ENCODE measurements at regions not wholly inside any gene's neighbourhood (a gene's known extent, or its start where the extent isn't known, plus 50 kb on each side); places are given as distances from the start of the nearest gene placed in this dataset.

DNA sequence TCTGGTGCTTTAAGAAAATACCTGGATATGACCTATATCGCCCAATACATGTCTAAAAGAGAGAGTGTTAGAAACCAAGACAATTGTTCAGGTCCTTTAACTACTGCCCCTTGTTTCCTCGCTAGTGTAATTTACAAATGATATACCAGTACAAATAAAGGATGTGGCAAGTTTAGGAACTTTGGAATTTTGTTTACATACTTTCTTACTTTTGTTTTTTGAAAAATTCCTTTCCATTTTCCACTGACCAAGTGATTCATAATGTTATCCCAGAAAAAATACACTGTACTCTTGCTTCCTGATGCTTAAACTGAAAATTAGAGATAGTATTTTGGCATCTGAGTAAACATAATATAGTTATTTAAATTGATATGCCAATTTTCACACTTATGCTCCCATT lies 96.8 kb upstream of the CSNK1A1L start:
- H2AFZ ChIP-seq (ENCODE audit: low read length): no peak overlapping the region
- H3K4me2 ChIP-seq (ENCODE audit: extremely low read depth, insufficient read depth, low read length): no peak overlapping the region
- no peak overlapping the region for H3K9ac ChIP-seq (ENCODE audit: insufficient read depth, low read length)
- no peaks in the 10 kb centered on the region for H3K79me2 ChIP-seq (ENCODE audit: control insufficient read depth, insufficient read depth, low read length)
- H3K4me3 ChIP-seq (replicated peaks in 1 of 4; ENCODE audit: control extremely low read depth in 1 of 4, insufficient read depth in 1 of 4, low read depth in 3 of 4, low read length in 4 of 4): no peak overlapping the region
- peak; percentile 5 to 53 for DNase-seq (ENCODE audit: low read depth in 2 of 2)
- H3K9me3 ChIP-seq (ENCODE audit: control insufficient read depth, insufficient read depth, low read depth, low read length): no peaks in the 10 kb centered on the region
- H3K27ac ChIP-seq (ENCODE audit: insufficient read depth, low read length): no peak overlapping the region
- no peaks in the 10 kb centered on the region for H4K20me1 ChIP-seq (ENCODE audit: control insufficient read depth, extremely low read depth, insufficient read depth, low read length)
- no peaks in the 10 kb centered on the region for H3K27me3 ChIP-seq (ENCODE audit: control insufficient read depth, insufficient read depth, low read length)
- no peaks in the 10 kb centered on the region for H3K36me3 ChIP-seq (ENCODE audit: control insufficient read depth, insufficient read depth, low read length)
- peaks cover 3% of the 10 kb centered on the region for H3K4me1 ChIP-seq (ENCODE audit: control insufficient read depth, extremely low read depth, insufficient read depth, low read length)
- no peak for TF ChIP-seq EZH2 (IDR thresholded peaks at IDR 0.05; ENCODE audit: low read length, missing control alignments)
- TF ChIP-seq, protein P1, sequence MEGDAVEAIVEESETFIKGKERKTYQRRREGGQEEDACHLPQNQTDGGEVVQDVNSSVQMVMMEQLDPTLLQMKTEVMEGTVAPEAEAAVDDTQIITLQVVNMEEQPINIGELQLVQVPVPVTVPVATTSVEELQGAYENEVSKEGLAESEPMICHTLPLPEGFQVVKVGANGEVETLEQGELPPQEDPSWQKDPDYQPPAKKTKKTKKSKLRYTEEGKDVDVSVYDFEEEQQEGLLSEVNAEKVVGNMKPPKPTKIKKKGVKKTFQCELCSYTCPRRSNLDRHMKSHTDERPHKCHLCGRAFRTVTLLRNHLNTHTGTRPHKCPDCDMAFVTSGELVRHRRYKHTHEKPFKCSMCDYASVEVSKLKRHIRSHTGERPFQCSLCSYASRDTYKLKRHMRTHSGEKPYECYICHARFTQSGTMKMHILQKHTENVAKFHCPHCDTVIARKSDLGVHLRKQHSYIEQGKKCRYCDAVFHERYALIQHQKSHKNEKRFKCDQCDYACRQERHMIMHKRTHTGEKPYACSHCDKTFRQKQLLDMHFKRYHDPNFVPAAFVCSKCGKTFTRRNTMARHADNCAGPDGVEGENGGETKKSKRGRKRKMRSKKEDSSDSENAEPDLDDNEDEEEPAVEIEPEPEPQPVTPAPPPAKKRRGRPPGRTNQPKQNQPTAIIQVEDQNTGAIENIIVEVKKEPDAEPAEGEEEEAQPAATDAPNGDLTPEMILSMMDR (conservative IDR thresholded peaks at IDR 0.05 in 1 of 2, IDR thresholded peaks at IDR 0.05 in 1 of 2; ENCODE audit: low read depth in 1 of 2, low read length in 2 of 2): no peak

DNA sequence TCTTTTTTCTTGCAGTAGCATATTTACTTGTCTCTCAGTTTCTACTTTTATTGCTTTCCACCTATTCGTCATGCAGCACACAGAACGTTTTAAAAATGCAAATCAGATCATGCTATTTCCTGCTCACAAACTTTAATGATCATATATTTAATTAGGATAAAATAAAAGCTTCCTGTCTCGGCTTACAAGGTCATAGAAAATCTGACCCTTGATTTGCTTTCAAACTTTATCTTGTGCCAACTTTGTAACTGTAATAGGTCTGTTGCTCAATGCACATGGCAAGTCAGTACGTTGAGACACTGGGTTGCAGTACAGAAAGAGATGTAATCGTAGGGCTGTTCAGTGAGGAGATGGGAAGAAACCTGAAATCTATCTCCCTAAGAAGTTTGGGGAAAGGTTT lies 95.6 kb upstream of the CSNK1A1L start:
- Histone ChIP-seq H3K79me2 (ENCODE audit: control insufficient read depth, insufficient read depth, low read length) (no peaks in the 10 kb centered on the region), H3K4me3 (replicated peaks in 1 of 4; ENCODE audit: control extremely low read depth in 1 of 4, insufficient read depth in 1 of 4, low read depth in 3 of 4, low read length in 4 of 4) (no peak overlapping the region), H4K20me1 (ENCODE audit: control insufficient read depth, extremely low read depth, insufficient read depth, low read length) (no peaks in the 10 kb centered on the region), H3K27ac (ENCODE audit: insufficient read depth, low read length) (no peak overlapping the region), H3K36me3 (ENCODE audit: control insufficient read depth, insufficient read depth, low read length) (no peaks in the 10 kb centered on the region), H3K4me1 (ENCODE audit: control insufficient read depth, extremely low read depth, insufficient read depth, low read length) (peaks cover 3% of the 10 kb centered on the region), H3K9me3 (ENCODE audit: control insufficient read depth, insufficient read depth, low read depth, low read length) (no peaks in the 10 kb centered on the region), H3K4me2 (ENCODE audit: extremely low read depth, insufficient read depth, low read length) (no peak overlapping the region), H3K9ac (ENCODE audit: insufficient read depth, low read length) (no peak overlapping the region), H2AFZ (ENCODE audit: low read length) (peak overlapping the region; percentile 32), H3K27me3 (ENCODE audit: control insufficient read depth, insufficient read depth, low read length) (no peaks in the 10 kb centered on the region)
- TF ChIP-seq, protein P1 (conservative IDR thresholded peaks at IDR 0.05 in 1 of 2, IDR thresholded peaks at IDR 0.05 in 1 of 2; ENCODE audit: low read depth in 1 of 2, low read length in 2 of 2): no peak
- TF ChIP-seq EZH2 (IDR thresholded peaks at IDR 0.05; ENCODE audit: low read length, missing control alignments): no peak
- peak in 1 of 2 donors; percentile 22 for DNase-seq (ENCODE audit: low read depth in 2 of 2)

DNA sequence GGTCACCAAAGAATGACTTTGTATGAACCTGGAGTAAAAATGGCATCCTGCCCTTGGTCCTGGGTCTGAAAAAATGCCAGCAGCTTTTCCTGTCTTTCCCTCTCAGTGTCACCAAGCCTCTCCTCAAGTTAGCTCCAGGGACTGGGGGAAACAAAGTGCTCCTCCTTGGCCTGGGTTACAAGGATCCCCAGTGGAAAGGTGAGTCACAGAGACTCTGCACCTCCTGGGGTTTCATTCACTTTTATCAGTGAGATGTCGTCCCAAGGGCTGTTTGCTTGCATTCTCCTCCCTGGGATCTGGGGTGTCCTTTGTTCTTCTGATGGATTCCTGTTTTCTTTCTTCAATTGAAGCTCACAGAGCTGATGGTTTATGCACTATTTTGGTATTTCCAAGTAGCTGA lies 93.2 kb upstream of the CSNK1A1L start:
- H2AFZ ChIP-seq (ENCODE audit: low read length): no peak overlapping the region
- no peaks in the 10 kb centered on the region for H3K27me3 ChIP-seq (ENCODE audit: control insufficient read depth, insufficient read depth, low read length)
- no peak overlapping the region for H3K27ac ChIP-seq (ENCODE audit: insufficient read depth, low read length)
- H3K36me3 ChIP-seq (ENCODE audit: control insufficient read depth, insufficient read depth, low read length): no peaks in the 10 kb centered on the region
- peaks cover 3% of the 10 kb centered on the region for H3K4me1 ChIP-seq (ENCODE audit: control insufficient read depth, extremely low read depth, insufficient read depth, low read length)
- DNase-seq (ENCODE audit: low read depth in 2 of 2): no peak
- no peak overlapping the region for H3K4me3 ChIP-seq (replicated peaks in 1 of 4; ENCODE audit: control extremely low read depth in 1 of 4, insufficient read depth in 1 of 4, low read depth in 3 of 4, low read length in 4 of 4)
- no peak overlapping the region for H3K4me2 ChIP-seq (ENCODE audit: extremely low read depth, insufficient read depth, low read length)
- H3K9me3 ChIP-seq (ENCODE audit: control insufficient read depth, insufficient read depth, low read depth, low read length): no peaks in the 10 kb centered on the region
- no peak for TF ChIP-seq EZH2 (IDR thresholded peaks at IDR 0.05; ENCODE audit: low read length, missing control alignments)
- TF ChIP-seq, protein P1 (conservative IDR thresholded peaks at IDR 0.05 in 1 of 2, IDR thresholded peaks at IDR 0.05 in 1 of 2; ENCODE audit: low read depth in 1 of 2, low read length in 2 of 2): no peak
- H3K79me2 ChIP-seq (ENCODE audit: control insufficient read depth, insufficient read depth, low read length): no peaks in the 10 kb centered on the region
- no peaks in the 10 kb centered on the region for H4K20me1 ChIP-seq (ENCODE audit: control insufficient read depth, extremely low read depth, insufficient read depth, low read length)
- H3K9ac ChIP-seq (ENCODE audit: insufficient read depth, low read length): no peak overlapping the region

Measured in fibroblast of lung (primary cell).